Adipocyte (in vitro differentiated cells): ENCODE measurements at regions not wholly inside any gene's neighbourhood (a gene's known extent, or its start where the extent isn't known, plus 50 kb on each side); places are given as distances from the start of the nearest gene placed in this dataset.

ENCODE experiments used
- DNase-seq: peaks from one replicate; pipeline ENCODE4 v3.0.0-alpha.2; 2015; ENCODE audit warnings: low read depth
- H3K27me3 ChIP-seq: replicated peaks from 2 replicates; pipeline ENCODE4 v1.7.0; 2013; ENCODE audit warnings: mild to moderate bottlenecking, low read length, moderate library complexity; ENCODE audit not compliant: control insufficient read depth, insufficient read depth
- H3K36me3 ChIP-seq: 2 replicates; pipeline ENCODE4 v1.7.0; 2013; ENCODE audit warnings: low read length, mild to moderate bottlenecking, moderate library complexity; ENCODE audit not compliant: control insufficient read depth, insufficient read depth, severe bottlenecking
- H3K4me1 ChIP-seq: 2 replicates; pipeline ENCODE4 v1.7.0; 2013; ENCODE audit warnings: mild to moderate bottlenecking, low read length, moderate library complexity; ENCODE audit not compliant: control insufficient read depth, insufficient read depth
- H3K4me3 ChIP-seq: 2 replicates; pipeline ENCODE4 v1.7.0; 2013; ENCODE audit warnings: mild to moderate bottlenecking, low read length, moderate library complexity
- H3K9ac ChIP-seq: 2 replicates; pipeline ENCODE4 v1.7.0; 2013; ENCODE audit warnings: mild to moderate bottlenecking, low read length, moderate library complexity
- H3K9me3 ChIP-seq: 2 replicates; pipeline ENCODE4 v1.7.0; 2013; ENCODE audit warnings: mild to moderate bottlenecking, low read length, moderate library complexity; ENCODE audit not compliant: control insufficient read depth

GRCh38 chr16:5325932-5326331, 228.3 kb upstream of the EEF2KMT start:
- H3K36me3 ChIP-seq, result no peaks in the 10 kb centered on the region
- H3K27me3 ChIP-seq, result no peaks in the 10 kb centered on the region
- DNase-seq, result no peak
- H3K9ac ChIP-seq, result no peak overlapping the region
- no peak overlapping the region for H3K4me3 ChIP-seq
- H3K4me1 ChIP-seq, result no peaks in the 10 kb centered on the region
- H3K9me3 ChIP-seq, result peaks cover 6% of the 10 kb centered on the region

- DNase-seq, result no peak
- no peak overlapping the region for H3K9ac ChIP-seq
- H3K4me3 ChIP-seq, result no peak overlapping the region
These were observed 225.9 kb upstream of the EEF2KMT start for GRCh38 chr16:5323284-5324141.

GRCh38 chr16:5321930-5322329, 224.3 kb upstream of the EEF2KMT start:
- H3K4me3 ChIP-seq, result no peak overlapping the region
- H3K27me3 ChIP-seq, result no peaks in the 10 kb centered on the region
- peaks cover 7% of the 10 kb centered on the region for H3K9me3 ChIP-seq
- H3K4me1 ChIP-seq, result no peaks in the 10 kb centered on the region
- H3K9ac ChIP-seq, result no peak overlapping the region
- H3K36me3 ChIP-seq, result no peaks in the 10 kb centered on the region
- DNase-seq, result no peak

More at GRCh38 chr16:5323284-5324141, 225.9 kb upstream of the EEF2KMT start:
- Histone ChIP-seq H3K4me1 (no peaks in the 10 kb centered on the region), H3K36me3 (no peaks in the 10 kb centered on the region), H3K9me3 (peaks cover 7% of the 10 kb centered on the region), H3K27me3 (no peaks in the 10 kb centered on the region)

GRCh38 chr16:5319799-5320198, 222.2 kb upstream of the EEF2KMT start:
- Histone ChIP-seq H3K4me3 (no peak overlapping the region), H3K27me3 (no peaks in the 10 kb centered on the region), H3K4me1 (no peaks in the 10 kb centered on the region), H3K36me3 (no peaks in the 10 kb centered on the region), H3K9ac (no peak overlapping the region), H3K9me3 (peaks cover 3% of the 10 kb centered on the region)
- no peak for DNase-seq

- peaks cover 6% of the 10 kb centered on the region for H3K9me3 ChIP-seq
- no peak overlapping the region for H3K9ac ChIP-seq
- H3K4me3 ChIP-seq, result no peak overlapping the region
- H3K27me3 ChIP-seq, result no peaks in the 10 kb centered on the region
- H3K36me3 ChIP-seq, result no peaks in the 10 kb centered on the region
- DNase-seq, result no peak
- no peaks in the 10 kb centered on the region for H3K4me1 ChIP-seq
These were observed 218.3 kb upstream of the EEF2KMT start for GRCh38 chr16:5315914-5316313.

GRCh38 chr16:5314377-5314776, 216.8 kb upstream of the EEF2KMT start:
- H3K9me3 ChIP-seq, result peaks cover 3% of the 10 kb centered on the region
- DNase-seq, result no peak

GRCh38 chr16:5309946-5310611, 212.5 kb upstream of the EEF2KMT start:
- Histone ChIP-seq H3K4me3 (no peak overlapping the region), H3K9ac (no peak overlapping the region), H3K27me3 (no peaks in the 10 kb centered on the region), H3K9me3 (peaks cover 16% of the 10 kb centered on the region), H3K4me1 (no peaks in the 10 kb centered on the region), H3K36me3 (no peaks in the 10 kb centered on the region)
- DNase-seq, result no peak

More at GRCh38 chr16:5314377-5314776, 216.8 kb upstream of the EEF2KMT start:
- H3K9ac ChIP-seq, result no peak overlapping the region
- H3K4me1 ChIP-seq, result no peaks in the 10 kb centered on the region
- no peaks in the 10 kb centered on the region for H3K27me3 ChIP-seq
- no peaks in the 10 kb centered on the region for H3K36me3 ChIP-seq
- H3K4me3 ChIP-seq, result no peak overlapping the region

GRCh38 chr16:5305023-5305422, 207.4 kb upstream of the EEF2KMT start:
- H3K27me3 ChIP-seq, result no peaks in the 10 kb centered on the region
- no peak overlapping the region for H3K4me3 ChIP-seq

GRCh38 chr16:5302372-5303114, 204.9 kb upstream of the EEF2KMT start:
- DNase-seq, result no peak

More at GRCh38 chr16:5305023-5305422, 207.4 kb upstream of the EEF2KMT start:
- H3K4me1 ChIP-seq, result no peaks in the 10 kb centered on the region
- DNase-seq, result no peak
- peaks cover 27% of the 10 kb centered on the region for H3K9me3 ChIP-seq
- no peak overlapping the region for H3K9ac ChIP-seq
- H3K36me3 ChIP-seq, result no peaks in the 10 kb centered on the region

GRCh38 chr16:5298202-5298601, 200.6 kb upstream of the EEF2KMT start:
- no peak overlapping the region for H3K4me3 ChIP-seq
- no peaks in the 10 kb centered on the region for H3K4me1 ChIP-seq
- H3K36me3 ChIP-seq, result no peaks in the 10 kb centered on the region
- H3K27me3 ChIP-seq, result no peaks in the 10 kb centered on the region
- H3K9ac ChIP-seq, result no peak overlapping the region
- H3K9me3 ChIP-seq, result peaks cover 17% of the 10 kb centered on the region
- no peak for DNase-seq

More at GRCh38 chr16:5302372-5303114, 204.9 kb upstream of the EEF2KMT start:
- no peak overlapping the region for H3K9ac ChIP-seq
- H3K36me3 ChIP-seq, result no peaks in the 10 kb centered on the region
- H3K27me3 ChIP-seq, result no peaks in the 10 kb centered on the region
- H3K4me3 ChIP-seq, result no peak overlapping the region
- peaks cover 21% of the 10 kb centered on the region for H3K9me3 ChIP-seq
- no peaks in the 10 kb centered on the region for H3K4me1 ChIP-seq

- no peak for DNase-seq
- Histone ChIP-seq H3K9ac (no peak overlapping the region), H3K4me3 (no peak overlapping the region), H3K4me1 (no peaks in the 10 kb centered on the region), H3K27me3 (no peaks in the 10 kb centered on the region), H3K9me3 (peaks cover 5% of the 10 kb centered on the region), H3K36me3 (no peaks in the 10 kb centered on the region)
These were observed 198.6 kb upstream of the EEF2KMT start for GRCh38 chr16:5296176-5296575.
